Kidney glomerular epithelial cell (primary cell): ENCODE measurements at regions not wholly inside any gene's neighbourhood (a gene's known extent, or its start where the extent isn't known, plus 50 kb on each side); places are given as distances from the start of the nearest gene placed in this dataset.

Source experiments
- DNase-seq: peaks from one replicate; lab custom pipeline; 2025; lab: John Stamatoyannopoulos, UW

GRCh38 chr4:130335417-130336194 is 1239.7 kb downstream of the C4orf33 start:
- DNase-seq = no peak

GRCh38 chr4:130336585-130337217 is 1240.7 kb downstream of the C4orf33 start:
- peak; percentile 34 for DNase-seq

- no peak for DNase-seq
Observed at GRCh38 chr4:130338851-130339250, 1242.9 kb downstream of the C4orf33 start.

GRCh38 chr4:130349745-130350144 is 1253.8 kb downstream of the C4orf33 start:
- no peak for DNase-seq

GRCh38 chr4:130356873-130357272 is 1260.9 kb downstream of the C4orf33 start:
- no peak for DNase-seq

GRCh38 chr4:130359542-130359941 is 1263.6 kb downstream of the C4orf33 start:
- no peak for DNase-seq

GRCh38 chr4:130361616-130362015 is 1265.7 kb downstream of the C4orf33 start:
- DNase-seq = no peak

- no peak for DNase-seq
Observed at GRCh38 chr4:130368668-130369067, 1272.7 kb downstream of the C4orf33 start.

- no peak for DNase-seq
Observed at GRCh38 chr4:130393231-130393630, 1297.3 kb downstream of the C4orf33 start.

- no peak for DNase-seq
Observed at GRCh38 chr4:130393642-130394041, 1297.7 kb downstream of the C4orf33 start.

- no peak for DNase-seq
Observed at GRCh38 chr4:130395871-130396270, 1299.9 kb downstream of the C4orf33 start.

- DNase-seq = no peak
Observed at GRCh38 chr4:130403221-130403620, 1307.3 kb downstream of the C4orf33 start.

GRCh38 chr4:130416228-130416627 is 1320.3 kb downstream of the C4orf33 start:
- no peak for DNase-seq

GRCh38 chr4:130419211-130419975 is 1323.4 kb downstream of the C4orf33 start:
- no peak for DNase-seq

GRCh38 chr4:130422261-130422660 is 1326.3 kb downstream of the C4orf33 start:
- DNase-seq = no peak

GRCh38 chr4:130424211-130424610 is 1328.3 kb downstream of the C4orf33 start:
- DNase-seq = no peak

GRCh38 chr4:130432289-130432688 is 1336.3 kb downstream of the C4orf33 start:
- DNase-seq = no peak

GRCh38 chr4:130449741-130450140 is 1353.8 kb downstream of the C4orf33 start:
- no peak for DNase-seq

GRCh38 chr4:130468340-130468739 is 1372.4 kb downstream of the C4orf33 start:
- DNase-seq = no peak

GRCh38 chr4:130478406-130478805 is 1382.5 kb downstream of the C4orf33 start:
- peak; percentile 32 for DNase-seq

- peak; percentile 14 for DNase-seq
Observed at GRCh38 chr4:130479020-130479419, 1383.1 kb downstream of the C4orf33 start.

- DNase-seq = no peak
Observed at GRCh38 chr4:130479674-130480073, 1383.7 kb downstream of the C4orf33 start.

- no peak for DNase-seq
Observed at GRCh38 chr4:130484826-130485225, 1388.9 kb downstream of the C4orf33 start.
